ENCODE measurements at regions not wholly inside any gene's neighbourhood (a gene's known extent, or its start where the extent isn't known, plus 50 kb on each side); places are given as distances from the start of the nearest gene placed in this dataset.

DNA sequence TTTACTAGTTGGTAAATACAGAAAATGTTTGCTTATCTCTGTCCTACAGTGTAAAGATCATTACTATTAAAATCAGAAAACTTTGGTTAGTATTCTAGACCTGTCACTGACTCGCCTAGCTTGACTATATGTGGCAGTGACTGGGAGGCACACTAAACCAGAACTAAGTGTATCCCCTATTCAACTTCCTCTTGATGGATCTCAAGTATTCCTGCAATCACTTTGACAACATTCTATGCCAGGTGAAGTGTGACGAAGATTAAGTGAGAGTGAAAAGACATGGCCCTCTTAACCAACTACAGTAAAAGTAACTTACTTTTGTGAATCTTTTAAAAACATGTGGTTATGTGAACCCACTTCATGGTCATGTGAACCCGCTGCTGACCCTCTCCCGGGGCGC is 223.0 kb upstream of the ADAMTS5 start:
- 92 to 97% (median 94%) methylated on average over 5 of the region's 5 CpGs for WGBS, 5 donors
- H3K4me1 ChIP-seq: no peaks in the 10 kb centered on the region
- TF ChIP-seq, protein P1, sequence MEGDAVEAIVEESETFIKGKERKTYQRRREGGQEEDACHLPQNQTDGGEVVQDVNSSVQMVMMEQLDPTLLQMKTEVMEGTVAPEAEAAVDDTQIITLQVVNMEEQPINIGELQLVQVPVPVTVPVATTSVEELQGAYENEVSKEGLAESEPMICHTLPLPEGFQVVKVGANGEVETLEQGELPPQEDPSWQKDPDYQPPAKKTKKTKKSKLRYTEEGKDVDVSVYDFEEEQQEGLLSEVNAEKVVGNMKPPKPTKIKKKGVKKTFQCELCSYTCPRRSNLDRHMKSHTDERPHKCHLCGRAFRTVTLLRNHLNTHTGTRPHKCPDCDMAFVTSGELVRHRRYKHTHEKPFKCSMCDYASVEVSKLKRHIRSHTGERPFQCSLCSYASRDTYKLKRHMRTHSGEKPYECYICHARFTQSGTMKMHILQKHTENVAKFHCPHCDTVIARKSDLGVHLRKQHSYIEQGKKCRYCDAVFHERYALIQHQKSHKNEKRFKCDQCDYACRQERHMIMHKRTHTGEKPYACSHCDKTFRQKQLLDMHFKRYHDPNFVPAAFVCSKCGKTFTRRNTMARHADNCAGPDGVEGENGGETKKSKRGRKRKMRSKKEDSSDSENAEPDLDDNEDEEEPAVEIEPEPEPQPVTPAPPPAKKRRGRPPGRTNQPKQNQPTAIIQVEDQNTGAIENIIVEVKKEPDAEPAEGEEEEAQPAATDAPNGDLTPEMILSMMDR (IDR thresholded peaks at IDR 0.05): no peak
- TF ChIP-seq EP300 (IDR thresholded peaks at IDR 0.05): no peak
- TF ChIP-seq POLR2AphosphoS5 (IDR thresholded peaks at IDR 0.05): no peak
- TF ChIP-seq POLR2A (IDR thresholded peaks at IDR 0.05): no peak
- DNase-seq: no peak
- H3K4me3 ChIP-seq: no peak overlapping the region
- H3K27ac ChIP-seq: no peak overlapping the region
- H3K9me3 ChIP-seq: peaks cover 0 to 4% (median 0%) of the 10 kb centered on the region in 4 donors
- intact Hi-C loops (cut with DNase I; ENCODE audit: low total_unique reads): no loop called here
- no peaks in the 10 kb centered on the region for H3K27me3 ChIP-seq
- no peaks in the 10 kb centered on the region for H3K36me3 ChIP-seq

DNA sequence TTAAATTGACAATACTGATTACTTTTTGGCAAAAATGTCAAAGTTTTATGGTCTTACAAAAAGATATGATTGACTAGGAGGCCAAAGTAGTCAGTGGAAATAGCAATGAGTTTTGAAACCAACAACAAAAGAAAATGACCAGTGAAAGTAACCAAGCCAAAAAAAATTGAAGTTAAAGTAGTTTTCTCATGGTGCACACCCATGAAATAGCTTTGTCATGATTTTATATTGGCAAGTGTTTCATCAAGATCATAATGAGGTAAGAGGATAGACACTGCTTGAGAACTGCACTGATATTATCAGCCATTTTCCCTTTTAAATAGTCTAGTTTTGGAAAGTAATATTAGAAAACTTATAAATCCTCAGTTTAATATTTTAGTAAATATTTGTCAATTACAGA is 206.2 kb upstream of the ADAMTS5 start:
- Histone ChIP-seq H3K27ac (no peak overlapping the region), H3K4me1 (no peaks in the 10 kb centered on the region), H3K9me3 (no peaks in the 10 kb centered on the region), H3K27me3 (no peaks in the 10 kb centered on the region), H3K36me3 (no peaks in the 10 kb centered on the region), H3K4me3 (no peak overlapping the region)
- TF ChIP-seq POLR2AphosphoS5 (IDR thresholded peaks at IDR 0.05): no peak
- TF ChIP-seq, protein P1 (IDR thresholded peaks at IDR 0.05): no peak
- no peak for TF ChIP-seq POLR2A (IDR thresholded peaks at IDR 0.05)
- TF ChIP-seq EP300 (IDR thresholded peaks at IDR 0.05): no peak
- DNase-seq: no peak
- intact Hi-C loops (cut with DNase I; ENCODE audit: low total_unique reads): no loop called here

DNA sequence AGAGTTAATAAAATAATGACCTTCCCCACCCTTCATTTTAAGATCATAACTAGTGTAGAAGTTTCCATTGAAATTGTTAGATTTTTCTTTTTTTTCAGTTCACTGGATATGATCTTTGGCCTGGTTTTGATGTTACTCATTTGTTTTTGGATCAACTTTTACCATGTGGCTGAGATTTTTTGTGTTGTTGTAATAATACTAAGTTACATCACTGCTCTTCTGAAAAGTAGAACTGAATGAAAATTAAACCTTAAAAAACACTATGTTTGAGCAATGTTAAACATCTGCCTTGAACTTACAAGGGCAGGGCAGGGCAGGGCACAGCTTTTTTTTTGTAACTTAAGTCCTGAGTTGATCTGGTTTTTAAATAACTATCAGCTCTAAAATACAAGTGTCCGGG is 204.8 kb upstream of the ADAMTS5 start:
- peak overlapping the region in 1 of 5 donors; percentile 40 for H3K27ac ChIP-seq
- no peaks in the 10 kb centered on the region for H3K9me3 ChIP-seq
- H3K36me3 ChIP-seq: no peaks in the 10 kb centered on the region
- 46 to 68% (median 60%) methylated on average over 1 of the region's 1 CpG for WGBS, 5 donors
- H3K4me3 ChIP-seq: no peak overlapping the region
- H3K4me1 ChIP-seq: no peaks in the 10 kb centered on the region
- DNase-seq: peak in 1 of 2 donors; percentile 20
- intact Hi-C loops (cut with DNase I; ENCODE audit: low total_unique reads): no loop called here
- no peak for TF ChIP-seq EP300 (IDR thresholded peaks at IDR 0.05)
- TF ChIP-seq POLR2A (IDR thresholded peaks at IDR 0.05): no peak
- peak in 1 of 3 donors; percentile 13 for TF ChIP-seq POLR2AphosphoS5 (IDR thresholded peaks at IDR 0.05)
- TF ChIP-seq, protein P1 (IDR thresholded peaks at IDR 0.05): no peak
- no peaks in the 10 kb centered on the region for H3K27me3 ChIP-seq

DNA sequence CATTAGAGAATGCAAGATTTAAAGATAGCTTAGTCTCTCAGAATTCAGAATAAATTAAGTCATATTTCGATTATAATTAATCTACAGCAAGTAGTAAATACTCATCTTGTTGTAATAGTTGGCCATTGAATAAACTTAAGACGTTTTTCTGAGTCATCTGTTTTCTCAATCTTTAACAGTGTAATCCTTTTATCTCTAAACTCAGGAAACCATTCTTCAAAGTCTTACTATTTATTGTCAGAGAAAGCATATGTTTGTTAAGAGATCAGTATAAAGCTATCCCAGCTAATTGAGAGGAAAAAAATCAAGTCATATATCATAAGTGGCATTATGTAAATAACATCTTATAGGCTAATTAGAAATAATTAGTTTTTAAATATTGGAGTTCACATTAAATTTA is 201.2 kb upstream of the ADAMTS5 start:
- no peak overlapping the region for H3K27ac ChIP-seq
- no peaks in the 10 kb centered on the region for H3K4me1 ChIP-seq
- WGBS, 5 donors: 30 to 41% (median 37%) methylated on average over 2 of the region's 2 CpGs
- TF ChIP-seq, protein P1 (IDR thresholded peaks at IDR 0.05): no peak
- TF ChIP-seq POLR2AphosphoS5 (IDR thresholded peaks at IDR 0.05) (no peak), EP300 (IDR thresholded peaks at IDR 0.05) (no peak), POLR2A (IDR thresholded peaks at IDR 0.05) (no peak)
- no peaks in the 10 kb centered on the region for H3K36me3 ChIP-seq
- no peaks in the 10 kb centered on the region for H3K27me3 ChIP-seq
- H3K4me3 ChIP-seq: no peak overlapping the region
- no peaks in the 10 kb centered on the region for H3K9me3 ChIP-seq
- intact Hi-C loops (cut with DNase I; ENCODE audit: low total_unique reads): no loop called here
- no peak for DNase-seq
